Transverse colon (tissue), 3 donors: ENCODE measurements at regions not wholly inside any gene's neighbourhood (a gene's known extent, or its start where the extent isn't known, plus 50 kb on each side); places are given as distances from the start of the nearest gene placed in this dataset.

Experiments used
- CTCF ChIP-seq, 5 experiments: fragments of 200-600 bp in 3 of 5; fragments of 450-650 bp in 2 of 5; sonication (generic) in 3 of 5; IDR thresholded peaks; 1 replicate in 2 of 5; 2 replicates in 3 of 5; pipeline ENCODE4 v1.5.1; 2016 to 2017; ENCODE audit warnings: antibody characterized with exemption in 5 of 5, inconsistent platforms in 3 of 5, mild to moderate bottlenecking in 2 of 5, moderate library complexity in 1 of 5
- POLR2A ChIP-seq: fragments of 450-650 bp; IDR thresholded peaks from one replicate; pipeline ENCODE4 v1.6.1; 2016; ENCODE audit warnings: antibody characterized with exemption, mild to moderate bottlenecking, moderate library complexity

GRCh38 chr11:31877863-31878262, 66.7 kb upstream of the PAX6 start:
- TF ChIP-seq CTCF (IDR thresholded peaks at IDR 0.05) (no peak), POLR2A (no peak)
